Kidney epithelial cell (primary cell): ENCODE measurements at regions not wholly inside any gene's neighbourhood (a gene's known extent, or its start where the extent isn't known, plus 50 kb on each side); places are given as distances from the start of the nearest gene placed in this dataset.

Experiments used
- DNase-seq: peaks from one replicate; pipeline ENCODE4 v3.0.0-alpha.2; 2010; ENCODE audit warnings: low read depth
- H3K27me3 ChIP-seq: 2 replicates; pipeline ENCODE4 v1.6.0; 2011; ENCODE audit warnings: low read length; ENCODE audit not compliant: control insufficient read depth, insufficient read depth
- H3K36me3 ChIP-seq: 2 replicates; pipeline ENCODE4 v1.5.1; 2011; ENCODE audit warnings: low read length; ENCODE audit not compliant: control insufficient read depth, insufficient read depth
- H3K4me3 ChIP-seq: 2 replicates; pipeline ENCODE4 v1.5.1; 2011; ENCODE audit warnings: low read depth, mild to moderate bottlenecking, control low read depth, low read length
- CTCF ChIP-seq: IDR thresholded peaks from 2 replicates; pipeline ENCODE4 v1.5.1; 2011; ENCODE audit warnings: mild to moderate bottlenecking, moderate library complexity, low read length, control low read depth, inconsistent platforms; ENCODE audit not compliant: insufficient read depth, poor library complexity, severe bottlenecking

GRCh38 chr18:11268741-11269233 is 119.4 kb upstream of the PIEZO2 start:
- Histone ChIP-seq H3K36me3 (no peaks in the 10 kb centered on the region), H3K27me3 (no peaks in the 10 kb centered on the region), H3K4me3 (no peak overlapping the region)
- no peak for TF ChIP-seq CTCF
- no peak for DNase-seq

GRCh38 chr18:11268153-11268552 is 118.8 kb upstream of the PIEZO2 start:
- H3K36me3 ChIP-seq: no peaks in the 10 kb centered on the region
- no peak for DNase-seq
- H3K4me3 ChIP-seq: no peak overlapping the region
- no peaks in the 10 kb centered on the region for H3K27me3 ChIP-seq
- TF ChIP-seq CTCF: no peak

GRCh38 chr18:11266781-11267480 is 117.6 kb upstream of the PIEZO2 start:
- no peaks in the 10 kb centered on the region for H3K36me3 ChIP-seq
- no peak overlapping the region for H3K4me3 ChIP-seq
- no peak for DNase-seq
- no peak for TF ChIP-seq CTCF
- H3K27me3 ChIP-seq: no peaks in the 10 kb centered on the region

GRCh38 chr18:11261486-11261885 is 112.1 kb upstream of the PIEZO2 start:
- H3K27me3 ChIP-seq: no peaks in the 10 kb centered on the region
- H3K36me3 ChIP-seq: no peaks in the 10 kb centered on the region
- no peak for TF ChIP-seq CTCF
- no peak overlapping the region for H3K4me3 ChIP-seq
- no peak for DNase-seq

- H3K4me3 ChIP-seq: no peak overlapping the region
- no peak for TF ChIP-seq CTCF
- no peaks in the 10 kb centered on the region for H3K27me3 ChIP-seq
- DNase-seq: no peak
- no peaks in the 10 kb centered on the region for H3K36me3 ChIP-seq
Measured at GRCh38 chr18:11260961-11261461, 111.6 kb upstream of the PIEZO2 start.
